ENCODE measurements at regions not wholly inside any gene's neighbourhood (a gene's known extent, or its start where the extent isn't known, plus 50 kb on each side); places are given as distances from the start of the nearest gene placed in this dataset.

DNA sequence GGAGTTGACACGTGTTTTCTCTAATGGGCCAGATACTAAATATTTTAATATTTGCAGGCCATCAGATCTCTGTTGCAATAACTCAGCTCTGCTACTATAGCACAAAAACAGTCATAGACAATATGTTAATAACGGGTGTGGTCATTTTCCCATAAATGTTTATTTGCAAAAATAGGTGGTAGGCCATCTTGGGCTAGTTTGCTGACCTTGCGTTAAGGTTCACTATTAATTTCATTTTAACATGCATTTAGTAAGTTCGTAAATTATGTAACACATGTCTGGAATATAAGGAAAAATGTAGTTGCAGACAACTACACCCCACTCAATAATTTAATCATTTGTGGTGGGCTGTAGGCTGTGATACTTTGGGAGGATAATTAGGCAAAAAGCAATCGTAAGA lies 577.8 kb downstream of the PKHD1 start:
- no peak overlapping the region for H3K4me3 ChIP-seq (ENCODE audit: control insufficient read depth in 2 of 3, extremely low read depth in 1 of 3, insufficient read depth in 2 of 3, low read depth in 1 of 3, low read length in 3 of 3)
- no peak overlapping the region for H2AFZ ChIP-seq (ENCODE audit: control insufficient read depth, low read length)
- dilution Hi-C loops (cut with MboI; ENCODE audit: extremely low pct_ligation_motif_present, low sequenced_read_pairs) = no loop called here
- TF ChIP-seq, protein P1, sequence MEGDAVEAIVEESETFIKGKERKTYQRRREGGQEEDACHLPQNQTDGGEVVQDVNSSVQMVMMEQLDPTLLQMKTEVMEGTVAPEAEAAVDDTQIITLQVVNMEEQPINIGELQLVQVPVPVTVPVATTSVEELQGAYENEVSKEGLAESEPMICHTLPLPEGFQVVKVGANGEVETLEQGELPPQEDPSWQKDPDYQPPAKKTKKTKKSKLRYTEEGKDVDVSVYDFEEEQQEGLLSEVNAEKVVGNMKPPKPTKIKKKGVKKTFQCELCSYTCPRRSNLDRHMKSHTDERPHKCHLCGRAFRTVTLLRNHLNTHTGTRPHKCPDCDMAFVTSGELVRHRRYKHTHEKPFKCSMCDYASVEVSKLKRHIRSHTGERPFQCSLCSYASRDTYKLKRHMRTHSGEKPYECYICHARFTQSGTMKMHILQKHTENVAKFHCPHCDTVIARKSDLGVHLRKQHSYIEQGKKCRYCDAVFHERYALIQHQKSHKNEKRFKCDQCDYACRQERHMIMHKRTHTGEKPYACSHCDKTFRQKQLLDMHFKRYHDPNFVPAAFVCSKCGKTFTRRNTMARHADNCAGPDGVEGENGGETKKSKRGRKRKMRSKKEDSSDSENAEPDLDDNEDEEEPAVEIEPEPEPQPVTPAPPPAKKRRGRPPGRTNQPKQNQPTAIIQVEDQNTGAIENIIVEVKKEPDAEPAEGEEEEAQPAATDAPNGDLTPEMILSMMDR (optimal IDR thresholded peaks at IDR 0.05 in 1 of 3, IDR thresholded peaks at IDR 0.05 in 1 of 3, conservative IDR thresholded peaks at IDR 0.05 in 1 of 3; ENCODE audit: extremely low read depth in 1 of 3, insufficient read depth in 2 of 3, low read length in 3 of 3) = no peak
- no peak for TF ChIP-seq EZH2 (IDR thresholded peaks at IDR 0.05; ENCODE audit: low read length)
- H3K4me2 ChIP-seq (ENCODE audit: control insufficient read depth, extremely low read depth, insufficient read depth, low read depth, low read length) = no peak overlapping the region
- peaks cover 20% of the 10 kb centered on the region for H3K4me1 ChIP-seq (ENCODE audit: control insufficient read depth, extremely low read depth, insufficient read depth, low read length)
- DNase-seq (ENCODE audit: low read depth, low spot score) (no peak), FAIRE-seq (no peak)
- H3K9ac ChIP-seq (ENCODE audit: control insufficient read depth, extremely low read depth, insufficient read depth, low read length) = no peak overlapping the region
- no peaks in the 10 kb centered on the region for H3K9me3 ChIP-seq (ENCODE audit: control insufficient read depth, low read depth, low read length)
- H4K20me1 ChIP-seq (ENCODE audit: control insufficient read depth, extremely low read depth, insufficient read depth, low read length) = no peaks in the 10 kb centered on the region
- H3K36me3 ChIP-seq (ENCODE audit: control insufficient read depth in 2 of 2, extremely low read depth in 1 of 2, insufficient read depth in 2 of 2, low read length in 2 of 2) = no peaks in the 10 kb centered on the region
- no peaks in the 10 kb centered on the region for H3K79me2 ChIP-seq (ENCODE audit: control insufficient read depth, insufficient read depth, low read length)
- H3K9me1 ChIP-seq (ENCODE audit: control insufficient read depth, extremely low read depth, insufficient read depth, low read length) = no peaks in the 10 kb centered on the region
- no peaks in the 10 kb centered on the region for H3K27me3 ChIP-seq (ENCODE audit: control insufficient read depth, extremely low read depth, insufficient read depth, low read length)
- no peak overlapping the region for H3K27ac ChIP-seq (ENCODE audit: control insufficient read depth, insufficient read depth, low read length)

DNA sequence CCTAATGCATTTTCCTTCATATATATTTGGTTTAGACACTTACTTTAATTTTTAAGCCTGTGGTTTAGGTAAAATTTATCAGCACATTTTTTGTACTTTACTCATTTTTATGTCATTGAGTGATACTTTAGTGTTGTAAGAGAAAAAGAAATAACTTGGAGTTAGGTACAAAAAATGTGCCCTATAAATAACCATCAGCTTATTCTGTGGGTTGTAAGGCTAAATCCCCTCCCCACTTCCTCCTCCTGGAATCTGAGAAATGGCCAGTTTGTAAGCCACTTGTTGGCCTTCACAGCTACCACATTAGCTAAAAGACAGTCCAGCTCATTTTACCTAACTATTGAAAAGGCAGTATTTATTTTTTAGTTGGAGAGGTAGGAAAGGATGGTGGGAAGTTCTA lies 576.3 kb downstream of the PKHD1 start:
- Histone ChIP-seq H3K9ac (ENCODE audit: control insufficient read depth, extremely low read depth, insufficient read depth, low read length) (no peak overlapping the region), H2AFZ (ENCODE audit: control insufficient read depth, low read length) (no peak overlapping the region), H3K27ac (ENCODE audit: control insufficient read depth, insufficient read depth, low read length) (no peak overlapping the region), H3K4me2 (ENCODE audit: control insufficient read depth, extremely low read depth, insufficient read depth, low read depth, low read length) (no peak overlapping the region), H3K36me3 (ENCODE audit: control insufficient read depth in 2 of 2, extremely low read depth in 1 of 2, insufficient read depth in 2 of 2, low read length in 2 of 2) (no peaks in the 10 kb centered on the region), H3K79me2 (ENCODE audit: control insufficient read depth, insufficient read depth, low read length) (no peaks in the 10 kb centered on the region), H3K9me3 (ENCODE audit: control insufficient read depth, low read depth, low read length) (no peaks in the 10 kb centered on the region), H3K4me3 (ENCODE audit: control insufficient read depth in 2 of 3, extremely low read depth in 1 of 3, insufficient read depth in 2 of 3, low read depth in 1 of 3, low read length in 3 of 3) (no peak overlapping the region), H3K4me1 (ENCODE audit: control insufficient read depth, extremely low read depth, insufficient read depth, low read length) (peaks cover 20% of the 10 kb centered on the region), H4K20me1 (ENCODE audit: control insufficient read depth, extremely low read depth, insufficient read depth, low read length) (no peaks in the 10 kb centered on the region), H3K27me3 (ENCODE audit: control insufficient read depth, extremely low read depth, insufficient read depth, low read length) (no peaks in the 10 kb centered on the region), H3K9me1 (ENCODE audit: control insufficient read depth, extremely low read depth, insufficient read depth, low read length) (no peaks in the 10 kb centered on the region)
- no peak for DNase-seq (ENCODE audit: low read depth, low spot score)
- no peak for FAIRE-seq
- TF ChIP-seq EZH2 (IDR thresholded peaks at IDR 0.05; ENCODE audit: low read length) = no peak
- TF ChIP-seq, protein P1 (optimal IDR thresholded peaks at IDR 0.05 in 1 of 3, IDR thresholded peaks at IDR 0.05 in 1 of 3, conservative IDR thresholded peaks at IDR 0.05 in 1 of 3; ENCODE audit: extremely low read depth in 1 of 3, insufficient read depth in 2 of 3, low read length in 3 of 3) = no peak
- dilution Hi-C loops (cut with MboI; ENCODE audit: extremely low pct_ligation_motif_present, low sequenced_read_pairs) = no loop called here

Data from keratinocyte (primary cell).